ENCODE measurements at regions not wholly inside any gene's neighbourhood (a gene's known extent, or its start where the extent isn't known, plus 50 kb on each side); places are given as distances from the start of the nearest gene placed in this dataset.
"Not testable (repeated sequence)": the region's sequence is repeated elsewhere in the genome, so short reads cannot be mapped to it uniquely, and the experiment has no call there.

DNA sequence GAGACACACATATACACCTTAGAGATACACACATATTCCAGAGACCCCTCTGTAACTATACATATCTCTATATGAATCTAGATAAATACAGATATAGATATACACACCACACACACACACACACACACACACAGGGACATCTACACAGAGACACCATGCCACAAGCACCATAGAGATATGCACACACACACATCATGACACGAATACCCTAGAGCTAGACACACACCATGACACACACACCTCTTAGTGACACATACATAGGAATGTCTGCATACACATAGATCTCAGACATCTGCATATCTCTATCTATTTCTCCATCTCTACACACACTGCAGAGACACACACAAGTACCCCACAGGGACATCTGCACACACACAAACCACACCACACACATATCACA, 270.0 kb downstream of the CYRIA start:
- no peak for DNase-seq (ENCODE audit: low read depth in 1 of 2, low spot score in 1 of 2)

DNA sequence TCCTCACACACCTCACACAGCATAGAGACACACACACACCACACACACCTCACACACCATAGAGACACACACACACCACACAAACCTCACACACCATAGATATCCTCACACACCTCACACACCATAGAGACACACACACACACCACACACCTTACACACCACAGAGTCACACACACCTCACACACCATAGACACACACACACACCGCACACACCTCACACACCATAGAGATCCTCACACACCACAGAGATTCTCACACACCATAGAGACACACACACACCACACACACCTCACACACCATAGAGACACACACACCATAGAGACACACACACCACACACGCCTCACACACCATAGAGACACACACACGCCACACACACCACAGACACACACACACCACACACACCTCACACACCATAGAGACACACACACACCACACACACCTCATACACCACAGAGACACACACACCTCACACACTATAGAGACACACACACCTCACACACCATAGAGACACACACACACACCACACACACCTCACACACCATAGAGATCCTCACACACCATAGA, 270.6 kb downstream of the CYRIA start:
- no peak for DNase-seq (ENCODE audit: low read depth in 1 of 2, low spot score in 1 of 2)

GRCh38 chr2:16394072-16394985, 271.3 kb downstream of the CYRIA start:
- DNase-seq (ENCODE audit: low read depth in 1 of 2, low spot score in 1 of 2): no peak

GRCh38 chr2:16393500-16394071, 272.0 kb downstream of the CYRIA start:
- DNase-seq (ENCODE audit: low read depth in 1 of 2, low spot score in 1 of 2): no peak

DNA sequence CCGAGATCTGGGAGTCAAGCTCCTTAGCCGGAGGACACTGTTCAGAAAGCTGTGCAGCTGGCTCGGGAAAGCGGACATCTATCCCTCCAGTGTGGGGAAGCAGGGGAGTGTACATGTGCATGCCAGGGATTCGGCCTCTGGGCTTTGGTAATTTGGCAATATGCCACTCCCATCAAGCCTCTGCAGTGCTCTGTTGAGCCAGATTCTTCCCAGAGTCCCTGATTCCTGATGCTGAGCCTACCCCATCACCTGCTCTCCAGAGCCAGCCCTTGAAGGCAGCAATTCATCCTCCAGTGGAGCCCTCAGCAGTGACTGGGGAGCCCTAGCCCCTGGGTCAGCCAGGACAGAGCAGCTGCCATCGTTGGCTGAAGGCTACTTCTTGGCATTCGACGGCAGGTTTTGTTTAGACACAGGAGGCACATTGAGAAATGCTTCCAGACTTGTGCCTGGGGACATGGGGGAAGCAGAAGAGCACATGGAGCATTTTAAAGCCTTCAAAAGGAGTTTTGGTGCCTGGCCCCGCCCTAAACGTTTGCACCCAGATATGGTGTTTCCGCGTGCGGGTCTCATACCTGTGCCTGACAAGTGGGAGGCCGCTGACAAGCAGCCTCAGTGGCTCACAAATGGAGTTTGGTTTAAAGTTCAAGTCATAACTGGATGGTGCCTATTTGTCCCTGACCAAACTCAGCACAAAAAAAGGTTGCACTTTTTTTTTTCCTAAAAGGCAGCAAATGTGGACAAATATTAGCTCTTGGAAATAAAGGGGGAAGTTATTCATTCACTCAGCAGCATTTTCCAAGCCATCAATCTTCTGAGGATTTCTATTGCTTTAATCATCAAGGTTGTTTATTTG, 272.8 kb downstream of the CYRIA start:
- no peak for DNase-seq (ENCODE audit: low read depth in 1 of 2, low spot score in 1 of 2)

- no peak for DNase-seq (ENCODE audit: low read depth in 1 of 2, low spot score in 1 of 2)
Measured at GRCh38 chr2:16391986-16392385, 273.6 kb downstream of the CYRIA start.

GRCh38 chr2:16390561-16390960, 275.1 kb downstream of the CYRIA start:
- DNase-seq (ENCODE audit: low read depth in 1 of 2, low spot score in 1 of 2): no peak

GRCh38 chr2:16389611-16390010, 276.0 kb downstream of the CYRIA start:
- DNase-seq (ENCODE audit: low read depth in 1 of 2, low spot score in 1 of 2): no peak

- not testable (repeated sequence) for DNase-seq (ENCODE audit: low read depth in 1 of 2, low spot score in 1 of 2)
Measured at GRCh38 chr2:16388199-16388830, 277.3 kb downstream of the CYRIA start.

GRCh38 chr2:16387461-16387984, 278.1 kb downstream of the CYRIA start:
- no peak for DNase-seq (ENCODE audit: low read depth in 1 of 2, low spot score in 1 of 2)

GRCh38 chr2:16386431-16386830, 279.2 kb downstream of the CYRIA start:
- DNase-seq (ENCODE audit: low read depth in 1 of 2, low spot score in 1 of 2): no peak

- no peak for DNase-seq (ENCODE audit: low read depth in 1 of 2, low spot score in 1 of 2)
Measured at GRCh38 chr2:16386031-16386430, 279.6 kb downstream of the CYRIA start.

DNA sequence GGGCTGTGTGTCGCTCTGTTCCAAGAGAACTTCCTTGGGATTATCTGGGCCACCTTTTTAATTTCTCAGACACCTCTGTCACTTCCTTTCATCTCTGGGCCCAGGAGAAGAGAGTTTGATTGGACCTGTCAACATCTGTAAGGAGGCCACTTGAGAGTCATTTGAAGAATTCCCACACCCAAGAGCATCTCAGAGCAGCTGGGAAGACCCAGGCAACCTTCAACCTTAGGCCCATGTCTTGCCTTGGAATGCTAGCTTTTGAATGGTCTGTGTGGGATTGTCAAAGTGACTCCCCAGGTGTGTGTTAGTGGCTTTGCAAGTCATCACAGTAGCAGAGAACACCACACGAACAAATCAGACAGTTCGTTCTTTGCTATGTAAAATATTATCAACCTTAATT, 280.3 kb downstream of the CYRIA start:
- no peak for DNase-seq (ENCODE audit: low read depth in 1 of 2, low spot score in 1 of 2)

DNA sequence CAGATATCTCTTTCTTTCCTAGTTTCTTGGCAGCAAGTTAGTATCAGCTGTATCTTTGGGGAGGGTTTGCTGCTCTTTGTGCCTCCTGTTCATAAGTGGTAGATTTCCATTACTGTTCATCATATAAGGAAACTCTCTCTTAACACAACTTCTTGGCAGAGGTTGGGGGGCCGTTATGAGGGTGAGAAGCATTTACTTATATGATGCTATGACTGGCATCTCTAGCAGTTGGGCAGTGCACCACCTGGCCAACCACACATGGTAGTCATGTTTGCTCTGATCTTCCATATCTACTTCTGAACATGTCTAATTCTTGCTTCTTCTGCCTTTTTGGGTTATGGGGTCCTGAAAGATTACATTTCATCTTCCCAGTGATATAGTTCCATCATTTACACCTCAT, 282.2 kb downstream of the CYRIA start:
- no peak for DNase-seq (ENCODE audit: low read depth in 1 of 2, low spot score in 1 of 2)

- no peak for DNase-seq (ENCODE audit: low read depth in 1 of 2, low spot score in 1 of 2)
Measured at GRCh38 chr2:16382451-16382850, 283.2 kb downstream of the CYRIA start.

DNA sequence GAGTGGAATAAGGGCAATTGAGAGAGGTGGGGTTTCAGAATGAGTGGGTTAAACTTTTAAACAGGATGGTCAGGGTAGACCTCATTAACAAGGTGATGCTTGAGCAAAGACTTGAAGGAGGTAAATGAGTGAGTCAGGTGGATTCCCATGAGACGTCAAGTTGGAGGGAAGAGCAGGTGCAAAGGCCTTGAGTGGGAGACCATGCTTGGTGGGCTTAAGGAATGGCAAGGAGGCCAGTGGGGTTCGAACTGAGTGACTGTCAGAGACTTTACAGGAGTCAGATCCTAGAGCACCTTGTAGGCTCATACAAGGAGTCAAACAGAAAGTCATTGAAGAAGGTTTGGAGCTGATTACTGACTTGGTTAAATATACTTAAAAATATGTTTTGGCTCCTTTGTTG, 284.1 kb downstream of the CYRIA start:
- DNase-seq (ENCODE audit: low read depth in 1 of 2, low spot score in 1 of 2): no peak

DNA sequence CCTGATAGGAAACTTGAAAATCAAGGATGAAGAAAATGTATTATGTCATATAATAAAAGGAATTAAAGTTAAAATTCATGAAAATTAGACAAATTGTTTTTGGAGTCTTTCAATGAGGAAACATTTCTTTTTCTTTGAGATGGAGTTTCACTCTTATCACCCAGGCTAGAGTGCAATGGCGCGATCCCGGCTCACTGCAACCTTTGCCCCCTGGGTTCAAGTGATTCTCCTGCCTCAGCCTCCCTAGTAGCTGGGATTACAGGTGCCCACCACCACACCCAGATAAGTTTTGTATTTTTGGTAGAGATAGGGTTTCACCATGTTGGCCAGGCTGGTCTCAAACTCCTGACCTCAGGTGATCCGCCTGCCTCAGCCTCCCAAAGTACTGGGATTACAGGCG, 285.7 kb downstream of the CYRIA start:
- not testable (repeated sequence) for DNase-seq (ENCODE audit: low read depth in 1 of 2, low spot score in 1 of 2)

- not testable (repeated sequence) for DNase-seq (ENCODE audit: low read depth in 1 of 2, low spot score in 1 of 2)
Measured at GRCh38 chr2:16379061-16379460, 286.6 kb downstream of the CYRIA start.

DNA sequence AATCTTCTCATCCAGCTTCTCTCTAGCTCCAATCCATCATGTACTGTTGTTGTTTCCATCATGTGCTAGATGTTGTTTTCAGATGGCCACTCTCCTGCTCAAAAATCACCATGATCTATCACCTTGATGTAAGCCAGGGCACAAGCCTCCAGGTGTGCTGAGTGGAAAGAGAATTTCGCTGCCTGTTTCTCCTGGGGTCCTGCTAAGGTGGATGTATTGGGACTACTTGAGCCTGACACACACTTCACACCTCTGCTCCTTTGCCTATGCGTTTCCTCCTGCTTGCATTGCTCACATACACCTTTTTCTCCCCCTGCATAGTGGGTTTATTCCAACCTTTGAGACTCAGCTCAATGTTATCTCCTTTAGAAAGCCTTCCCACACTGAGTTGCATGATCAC, 287.6 kb downstream of the CYRIA start:
- no peak for DNase-seq (ENCODE audit: low read depth in 1 of 2, low spot score in 1 of 2)

- DNase-seq (ENCODE audit: low read depth in 1 of 2, low spot score in 1 of 2): no peak
Measured at GRCh38 chr2:16375981-16376380, 289.7 kb downstream of the CYRIA start.

GRCh38 chr2:16375351-16375750, 290.3 kb downstream of the CYRIA start:
- no peak for DNase-seq (ENCODE audit: low read depth in 1 of 2, low spot score in 1 of 2)

All from activated T-helper 1 cell treated with anti-CD3 and anti-CD28 coated beads, Interleukin-2, amount 50 U/mL, for 16 hours (primary cell).